GM12891 (cell line): ENCODE measurements at regions not wholly inside any gene's neighbourhood (a gene's known extent, or its start where the extent isn't known, plus 50 kb on each side); places are given as distances from the start of the nearest gene placed in this dataset.

Experiments used
- DNase-seq: peaks from one replicate; pipeline ENCODE4 v3.0.0; 2011; ENCODE audit warnings: low spot score; ENCODE audit not compliant: insufficient read length
- FAIRE-seq: peaks from 2 replicates; lab custom pipeline; 2011; peaks lifted over from hg19 to GRCh38; lab: Jason Lieb, UNC
- PAX5 ChIP-seq: IDR thresholded peaks from 2 replicates; pipeline ENCODE4 v1.6.1; 2011; ENCODE audit warnings: low read length, moderate library complexity, mild to moderate bottlenecking; ENCODE audit not compliant: insufficient read depth, severe bottlenecking
- POLR2A ChIP-seq: IDR thresholded peaks from 2 replicates; pipeline ENCODE4 v1.6.1; 2011; ENCODE audit warnings: low read depth, low read length, control low read depth
- POLR2AphosphoS5 ChIP-seq: IDR thresholded peaks from 2 replicates; pipeline ENCODE4 v1.6.1; 2011; ENCODE audit warnings: low read depth, low read length, control low read depth
- POU2F2 ChIP-seq: IDR thresholded peaks from 2 replicates; pipeline ENCODE4 v1.6.1; 2011; ENCODE audit warnings: low read depth, mild to moderate bottlenecking, control low read depth, low read length, moderate library complexity
- SPI1 ChIP-seq: IDR thresholded peaks from 2 replicates; pipeline ENCODE4 v1.6.1; 2011; ENCODE audit warnings: low read depth, low read length, control low read depth
- TAF1 ChIP-seq: IDR thresholded peaks from 2 replicates; pipeline ENCODE4 v1.6.1; 2011; ENCODE audit warnings: low read depth, low read length, control low read depth

GRCh38 chr4:176843710-176844109 is 51.0 kb upstream of the VEGFC start:
- DNase-seq: no peak
- TF ChIP-seq POLR2AphosphoS5: no peak
- no peak for FAIRE-seq

GRCh38 chr4:176844448-176844847 is 51.7 kb upstream of the VEGFC start:
- TF ChIP-seq TAF1: no peak
- no peak for TF ChIP-seq POLR2AphosphoS5
- DNase-seq: no peak
- FAIRE-seq: no peak

GRCh38 chr4:176845636-176846035 is 52.9 kb upstream of the VEGFC start:
- DNase-seq (no peak), FAIRE-seq (no peak)
- TF ChIP-seq TAF1: no peak

- no peak for FAIRE-seq
- TF ChIP-seq POLR2A (no peak), PAX5 (no peak), POU2F2 (no peak), POLR2AphosphoS5 (no peak), SPI1 (no peak), TAF1 (no peak)
- DNase-seq: no peak
Measured at GRCh38 chr4:176849076-176849475, 56.4 kb upstream of the VEGFC start.

- no peak for TF ChIP-seq POLR2AphosphoS5
- TF ChIP-seq SPI1: no peak
- TF ChIP-seq TAF1: no peak
- TF ChIP-seq POLR2A: no peak
- TF ChIP-seq PAX5: no peak
- no peak for TF ChIP-seq POU2F2
Measured at GRCh38 chr4:176850436-176850835, 57.7 kb upstream of the VEGFC start.

GRCh38 chr4:176856421-176856820 is 63.7 kb upstream of the VEGFC start:
- DNase-seq: no peak
- TF ChIP-seq PAX5 (no peak), TAF1 (no peak), POLR2A (no peak)
- no peak for FAIRE-seq

More at GRCh38 chr4:176850436-176850835, 57.7 kb upstream of the VEGFC start:
- no peak for FAIRE-seq
- DNase-seq: no peak

- no peak for FAIRE-seq
- TF ChIP-seq TAF1: no peak
- no peak for TF ChIP-seq PAX5
- no peak for TF ChIP-seq POLR2AphosphoS5
- TF ChIP-seq SPI1: no peak
- TF ChIP-seq POLR2A: no peak
- TF ChIP-seq POU2F2: no peak
Measured at GRCh38 chr4:176858839-176859238, 66.1 kb upstream of the VEGFC start.

GRCh38 chr4:176864238-176864637 is 71.5 kb upstream of the VEGFC start:
- no peak for FAIRE-seq
- DNase-seq: no peak
- TF ChIP-seq POLR2A: no peak
- TF ChIP-seq POLR2AphosphoS5: no peak
- TF ChIP-seq TAF1: no peak
- no peak for TF ChIP-seq POU2F2
- TF ChIP-seq PAX5: no peak
- no peak for TF ChIP-seq SPI1

More at GRCh38 chr4:176858839-176859238, 66.1 kb upstream of the VEGFC start:
- DNase-seq: no peak

GRCh38 chr4:176868676-176869075 is 76.0 kb upstream of the VEGFC start:
- TF ChIP-seq POLR2A (no peak), POU2F2 (no peak), POLR2AphosphoS5 (no peak), TAF1 (no peak), SPI1 (no peak), PAX5 (no peak)
- FAIRE-seq: no peak
- DNase-seq: no peak

- FAIRE-seq (no peak), DNase-seq (no peak)
- no peak for TF ChIP-seq POLR2AphosphoS5
- no peak for TF ChIP-seq PAX5
- no peak for TF ChIP-seq POU2F2
- TF ChIP-seq SPI1: no peak
- no peak for TF ChIP-seq POLR2A
- no peak for TF ChIP-seq TAF1
Measured at GRCh38 chr4:176872461-176872860, 79.7 kb upstream of the VEGFC start.

GRCh38 chr4:176874721-176875445 is 82.2 kb upstream of the VEGFC start:
- FAIRE-seq: no peak
- DNase-seq: no peak
- TF ChIP-seq TAF1: no peak
- TF ChIP-seq POLR2A: no peak
- TF ChIP-seq POU2F2: no peak
- TF ChIP-seq POLR2AphosphoS5: no peak
- no peak for TF ChIP-seq SPI1
- TF ChIP-seq PAX5: no peak
